HCT116 (cell line): ENCODE measurements at regions not wholly inside any gene's neighbourhood (a gene's known extent, or its start where the extent isn't known, plus 50 kb on each side); places are given as distances from the start of the nearest gene placed in this dataset.

Experiments
- ATAC-seq: fragments of 200-7000 bp; cut with Tn5 transposase; 2 replicates; pipeline ENCODE4 v1.9.1; 2020; ENCODE audit warnings: mild to moderate bottlenecking, moderate library complexity
- BruUV-seq: library from RNA; stranded (reverse); fragments of 400-500 nt; replicated peaks from 2 replicates; lab custom pipeline; 2021; lab: Mats Ljungman, UMichigan
- CTCF ChIA-PET: fragments of 300-600 bp; sonication (Branson Sonifier 250); formaldehyde crosslinking; loops from one replicate; lab custom pipeline; 2021; ENCODE audit warnings: antibody characterized with exemption; lab: Charles Lee
- POLR2A ChIA-PET: fragments of 300-600, 350-600 bp; sonication (Branson Sonifier 250); formaldehyde crosslinking; loops from one replicate; lab custom pipeline; 2021; ENCODE audit warnings: antibody characterized with exemption; lab: Charles Lee
- RAD21 ChIA-PET, 2 experiments: fragments of 300-600 bp; sonication (Branson Sonifier 250); formaldehyde crosslinking; loops; one replicate each; lab custom pipeline; 2023; ENCODE audit warnings: low total read pairs in 2 of 2; ENCODE audit not compliant: uncharacterized antibody in 2 of 2, unreplicated experiment in 2 of 2, low non-redundant PET in 1 of 2; lab: Charles Lee
- DNase-seq: peaks from one replicate; pipeline ENCODE4 v3.0.0-alpha.2; 2010; ENCODE audit warnings: low read depth, low spot score
- H2AFZ ChIP-seq: fragments of 200-600 bp; shearing (Covaris generic), sonication (generic); 2 replicates; pipeline ENCODE4 v1.6.1; 2017; ENCODE audit warnings: low read depth, mixed run types, mixed read lengths, antibody characterized with exemption, low read length; ENCODE audit not compliant: poor library complexity, severe bottlenecking
- H3K27ac ChIP-seq: 2 replicates; pipeline ENCODE4 v1.5.1; 2012; ENCODE audit warnings: low read depth, low read length
- H3K27me3 ChIP-seq: fragments of 200-600 bp; sonication (generic); 2 replicates; pipeline ENCODE4 v1.6.1; 2016; ENCODE audit warnings: mixed run types, low read length, mixed read lengths; ENCODE audit not compliant: insufficient read depth
- H3K36me3 ChIP-seq, 2 experiments: fragments of 200-500 bp in 1 of 2; fragments of 200-600 bp in 1 of 2; sonication (Bioruptor generic) in 1 of 2; sonication (generic) in 1 of 2; 2 replicates each; pipeline versions ENCODE4 v1.5.1 to v1.6.1; 2014 to 2016; ENCODE audit warnings: low read length in 2 of 2, inconsistent platforms in 1 of 2, mixed read lengths in 1 of 2, mixed run types in 1 of 2; ENCODE audit not compliant: insufficient read depth in 2 of 2, control insufficient read depth in 1 of 2
- H3K4me1 ChIP-seq, 2 experiments: fragments of 200-600 bp in 1 of 2; sonication (generic) in 1 of 2; 2 replicates each; pipeline versions ENCODE4 v1.5.1 to v1.6.1; 2012 to 2017; ENCODE audit warnings: low read length in 2 of 2, inconsistent platforms in 1 of 2, mild to moderate bottlenecking in 1 of 2, mixed read lengths in 1 of 2, mixed run types in 1 of 2, moderate library complexity in 1 of 2; ENCODE audit not compliant: insufficient read depth in 2 of 2, control insufficient read depth in 1 of 2
- H3K4me2 ChIP-seq: fragments of 200-600 bp; sonication (generic); 2 replicates; pipeline ENCODE4 v1.6.1; 2017; ENCODE audit warnings: mixed run types, low read length, mixed read lengths
- H3K4me3 ChIP-seq, 2 experiments: fragments of 200-600 bp in 1 of 2; sonication (generic) in 1 of 2; replicated peaks in 1 of 2; 2 replicates each; pipeline ENCODE4 v1.5.1; 2011 to 2016; ENCODE audit warnings: low read length in 2 of 2, control low read depth in 1 of 2, low read depth in 1 of 2, mild to moderate bottlenecking in 1 of 2, mixed read lengths in 1 of 2, mixed run types in 1 of 2
- H3K79me2 ChIP-seq: fragments of 200-600 bp; sonication (generic); 2 replicates; pipeline ENCODE4 v1.6.1; 2017; ENCODE audit warnings: mild to moderate bottlenecking, mixed run types, low read length, moderate library complexity, mixed read lengths; ENCODE audit not compliant: insufficient read depth
- H3K9ac ChIP-seq: fragments of 200-600 bp; sonication (generic); 2 replicates; pipeline ENCODE4 v1.6.1; 2016; ENCODE audit warnings: low read length, mixed read lengths
- H3K9me2 ChIP-seq: fragments of 200-600 bp; sonication (generic), shearing (Covaris generic); 2 replicates; pipeline ENCODE4 v1.6.1; 2017; ENCODE audit warnings: mixed run types, mild to moderate bottlenecking, moderate library complexity; ENCODE audit not compliant: insufficient read depth
- H3K9me3 ChIP-seq, 2 experiments: fragments of 200-500 bp in 1 of 2; fragments of 200-600 bp in 1 of 2; sonication (Bioruptor generic) in 1 of 2; sonication (generic) in 1 of 2; 2 replicates each; pipeline ENCODE4 v1.6.1; 2014 to 2017; ENCODE audit warnings: low read length in 2 of 2, mixed read lengths in 2 of 2, inconsistent platforms in 1 of 2, low read depth in 1 of 2, mild to moderate bottlenecking in 1 of 2, mixed run types in 1 of 2, moderate library complexity in 1 of 2; ENCODE audit not compliant: control insufficient read depth in 1 of 2, insufficient read depth in 1 of 2
- H4K20me1 ChIP-seq: fragments of 200-600 bp; sonication (generic), shearing (Covaris generic); 2 replicates; pipeline ENCODE4 v1.6.1; 2017; ENCODE audit warnings: mixed run types, mild to moderate bottlenecking, moderate library complexity; ENCODE audit not compliant: insufficient read depth
- CBX3 ChIP-seq: IDR thresholded peaks from 2 replicates; pipeline ENCODE4 v1.6.1; 2012; ENCODE audit warnings: low read depth
- CEBPB ChIP-seq: IDR thresholded peaks from 2 replicates; pipeline ENCODE4 v1.6.1; 2012; ENCODE audit warnings: low read depth
- CTCF ChIP-seq, 3 experiments: fragments of 200-600 bp in 1 of 3; sonication (generic) in 1 of 3; IDR thresholded peaks in 2 of 3; conservative IDR thresholded peaks in 1 of 3; 2 replicates each; pipeline ENCODE4 v1.5.1; 2012 to 2017; ENCODE audit warnings: low read depth in 2 of 3, low read length in 2 of 3, antibody characterized with exemption in 1 of 3, borderline replicate concordance in 1 of 3, control low read depth in 1 of 3, mild to moderate bottlenecking in 1 of 3, mixed read lengths in 1 of 3, mixed run types in 1 of 3, moderate library complexity in 1 of 3; ENCODE audit not compliant: insufficient read depth in 1 of 3
- ELF1 ChIP-seq: IDR thresholded peaks from 2 replicates; pipeline ENCODE4 v1.6.1; 2012; ENCODE audit warnings: low read depth, borderline replicate concordance
- EZH2 ChIP-seq: fragments of 200-600 bp; sonication (generic); IDR thresholded peaks from 2 replicates; pipeline ENCODE4 v1.6.1; 2017; ENCODE audit warnings: antibody characterized with exemption, mixed run types
- FOSL1 ChIP-seq: IDR thresholded peaks from 2 replicates; pipeline ENCODE4 v1.6.1; 2012; ENCODE audit warnings: low read depth
- JUND ChIP-seq: IDR thresholded peaks from 2 replicates; pipeline ENCODE4 v1.6.1; 2012
- POLR2AphosphoS5 ChIP-seq: IDR thresholded peaks from 2 replicates; pipeline ENCODE4 v1.6.1; 2011; ENCODE audit warnings: mild to moderate bottlenecking, low read depth, low read length, moderate library complexity
- REST ChIP-seq: IDR thresholded peaks from 2 replicates; pipeline ENCODE4 v1.6.1; 2012; ENCODE audit warnings: low read depth
- SP1 ChIP-seq: IDR thresholded peaks from 2 replicates; pipeline ENCODE4 v1.6.1; 2012; ENCODE audit warnings: low read depth
- SRF ChIP-seq: IDR thresholded peaks from 2 replicates; pipeline ENCODE4 v1.6.1; 2012; ENCODE audit warnings: low read depth
- TCF7L2 ChIP-seq: IDR thresholded peaks from 2 replicates; pipeline ENCODE4 v1.7.0; 2011; ENCODE audit warnings: borderline replicate concordance, inconsistent platforms; ENCODE audit not compliant: insufficient read depth, insufficient read length; ENCODE audit errors: extremely low read depth
- ZFX ChIP-seq: fragments of 450-650 bp; IDR thresholded peaks from 2 replicates; pipeline ENCODE4 v1.6.1; 2017
- ZNF274 ChIP-seq: fragments of 200-500 bp; sonication (Bioruptor generic); IDR thresholded peaks from 2 replicates; pipeline ENCODE4 v1.6.1; 2014; ENCODE audit warnings: mild to moderate bottlenecking, low read depth, low read length, inconsistent platforms
- intact Hi-C: fragments of 100-400 bp; cut with micrococcal nuclease; formaldehyde crosslinking; loops from 2 replicates; pipeline ENCODE4 v1.10.0; 2022
- TF ChIP-seq, protein P1 (sequence below): IDR thresholded peaks from 2 replicates; pipeline ENCODE4 v1.6.1; 2012
- TF ChIP-seq, protein P2 (sequence below): IDR thresholded peaks from 2 replicates; pipeline ENCODE4 v1.6.1; 2012

DNA sequence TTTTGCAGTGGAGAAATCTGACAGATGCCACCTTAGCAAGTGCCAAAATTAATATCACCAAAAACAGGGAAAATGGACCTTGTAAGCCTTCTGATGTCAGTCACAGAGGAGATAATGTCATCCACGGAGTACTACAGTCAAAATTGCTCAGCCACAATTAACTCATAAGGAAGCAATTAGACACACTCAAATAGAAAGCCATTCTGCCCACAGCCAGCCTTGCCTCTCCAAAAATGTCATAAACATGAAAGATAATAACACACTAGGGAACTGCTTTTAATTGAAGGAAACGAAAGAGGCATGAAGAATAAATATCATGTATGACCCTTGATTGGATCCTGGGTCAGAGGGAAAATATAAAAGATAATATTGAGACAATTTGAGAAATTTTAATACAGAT lies 505.6 kb upstream of the API5 start:
- RAD21 ChIA-PET, result no interaction called here
- POLR2A ChIA-PET, result no interaction called here
- no TSS peak for BruUV-seq

More for the DNA sequence above, 505.6 kb upstream of the API5 start:
- DNase-seq (no peak), ATAC-seq (no peak)
- Histone ChIP-seq H3K9me3 (peaks cover 6 to 18% of the 10 kb centered on the region in 2 experiments; a peak in 2 of 4 replicates), H3K4me2 (no peak overlapping the region), H3K4me3 (no peak overlapping the region), H3K27me3 (no peaks in the 10 kb centered on the region), H4K20me1 (no peaks in the 10 kb centered on the region), H3K27ac (no peak overlapping the region), H2AFZ (no peak overlapping the region), H3K4me1 (no peaks in the 10 kb centered on the region), H3K79me2 (no peaks in the 10 kb centered on the region), H3K9me2 (no peaks in the 10 kb centered on the region), H3K9ac (no peak overlapping the region), H3K36me3 (no peaks in the 10 kb centered on the region)
- CTCF ChIA-PET, result no interaction called here
- TF ChIP-seq FOSL1 (no peak), ZNF274 (no peak), CTCF (IDR thresholded peaks at IDR 0.05 in 2 of 3, conservative IDR thresholded peaks at IDR 0.05 in 1 of 3; ENCODE audit: borderline replicate concordance in 1 of 3, insufficient read depth in 1 of 3, low read depth in 2 of 3, low read length in 2 of 3) (no peak), POLR2AphosphoS5 (no peak), ELF1 (no peak), TCF7L2 (no peak), SRF (no peak), EZH2 (no peak), JUND (no peak), SP1 (no peak), CBX3 (no peak), CEBPB (no peak), REST (no peak), ZFX (no peak)
- TF ChIP-seq, protein P1, sequence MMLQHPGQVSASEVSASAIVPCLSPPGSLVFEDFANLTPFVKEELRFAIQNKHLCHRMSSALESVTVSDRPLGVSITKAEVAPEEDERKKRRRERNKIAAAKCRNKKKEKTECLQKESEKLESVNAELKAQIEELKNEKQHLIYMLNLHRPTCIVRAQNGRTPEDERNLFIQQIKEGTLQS, result no peak
- TF ChIP-seq, protein P2, sequence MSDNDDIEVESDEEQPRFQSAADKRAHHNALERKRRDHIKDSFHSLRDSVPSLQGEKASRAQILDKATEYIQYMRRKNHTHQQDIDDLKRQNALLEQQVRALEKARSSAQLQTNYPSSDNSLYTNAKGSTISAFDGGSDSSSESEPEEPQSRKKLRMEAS, result no peak
- intact Hi-C loops, result no loop called here
